CD14-positive monocyte (primary cell): ENCODE measurements at regions not wholly inside any gene's neighbourhood (a gene's known extent, or its start where the extent isn't known, plus 50 kb on each side); places are given as distances from the start of the nearest gene placed in this dataset.

Source experiments
- DNase-seq, 3 donors: peaks; one replicate each; pipeline ENCODE4 v3.0.0-alpha.2; 2011 to 2022
- H2AFZ ChIP-seq: 2 replicates; pipeline ENCODE4 v1.6.0; 2012; ENCODE audit warnings: mild to moderate bottlenecking, low read depth, low read length, inconsistent platforms; ENCODE audit not compliant: insufficient read depth, poor library complexity, severe bottlenecking
- H3K27ac ChIP-seq, 2 donors: 1 replicate in 1 of 2; 2 replicates in 1 of 2; pipeline ENCODE4 v1.5.1; 2012 to 2013; ENCODE audit warnings: low read length in 2 of 2, control low read depth in 1 of 2, inconsistent platforms in 1 of 2, low read depth in 1 of 2, mild to moderate bottlenecking in 1 of 2
- H3K27me3 ChIP-seq, 2 donors: one replicate each; pipeline versions ENCODE4 v1.6.0 to v1.6.1; 2011 to 2013; ENCODE audit warnings: low read length in 2 of 2; ENCODE audit not compliant: control insufficient read depth in 2 of 2, insufficient read depth in 2 of 2
- H3K36me3 ChIP-seq, 2 donors: replicated peaks in 1 of 2; 1 replicate in 1 of 2; 2 replicates in 1 of 2; pipeline versions ENCODE4 v1.5.1 to v1.6.1; 2012 to 2013; ENCODE audit warnings: low read length in 2 of 2, control low read depth in 1 of 2, inconsistent platforms in 1 of 2, mild to moderate bottlenecking in 1 of 2; ENCODE audit not compliant: insufficient read depth in 2 of 2, control insufficient read depth in 1 of 2
- H3K4me1 ChIP-seq, 2 donors: 1 replicate in 1 of 2; 2 replicates in 1 of 2; pipeline versions ENCODE4 v1.5.1 to v1.6.1; 2012 to 2013; ENCODE audit warnings: low read length in 2 of 2, control low read depth in 1 of 2, inconsistent platforms in 1 of 2, mild to moderate bottlenecking in 1 of 2, moderate library complexity in 1 of 2; ENCODE audit not compliant: insufficient read depth in 2 of 2, control insufficient read depth in 1 of 2
- H3K4me2 ChIP-seq: replicated peaks from 2 replicates; pipeline ENCODE3; 2012; ENCODE audit warnings: low read length, moderate library complexity, mild to moderate bottlenecking; ENCODE audit not compliant: poor library complexity, severe bottlenecking; ENCODE audit errors: extremely low read depth
- H3K4me3 ChIP-seq, 3 experiments: fragments of 200-600 bp in 1 of 3; sonication (generic) in 1 of 3; replicated peaks in 1 of 3; 1 replicate in 2 of 3; 2 replicates in 1 of 3; pipeline ENCODE4 v1.5.1; 2011 to 2013; ENCODE audit warnings: low read length in 3 of 3, mild to moderate bottlenecking in 3 of 3, control low read depth in 2 of 3, low read depth in 2 of 3, inconsistent platforms in 1 of 3, moderate library complexity in 1 of 3
- H3K79me2 ChIP-seq: 2 replicates; pipeline ENCODE4 v1.6.0; 2012; ENCODE audit warnings: mild to moderate bottlenecking, control low read depth, inconsistent platforms, low read length, moderate library complexity; ENCODE audit not compliant: insufficient read depth
- H3K9ac ChIP-seq: 2 replicates; pipeline ENCODE4 v1.6.0; 2017; ENCODE audit warnings: low read length, mild to moderate bottlenecking; ENCODE audit not compliant: insufficient read depth, poor library complexity, severe bottlenecking
- H3K9me3 ChIP-seq, 2 donors: replicated peaks in 1 of 2; 1 replicate in 1 of 2; 2 replicates in 1 of 2; pipeline versions ENCODE4 v1.5.1 to v1.6.1; 2012 to 2013; ENCODE audit warnings: low read length in 2 of 2, control low read depth in 1 of 2; ENCODE audit not compliant: control insufficient read depth in 1 of 2, insufficient read depth in 1 of 2
- H4K20me1 ChIP-seq: 2 replicates; pipeline ENCODE4 v1.6.0; 2012; ENCODE audit warnings: mild to moderate bottlenecking, low read length, control low read depth, moderate library complexity; ENCODE audit not compliant: insufficient read depth
- H3K27ac Mint-ChIP-seq, 7 donors: one replicate each; pipeline ENCODE4 v1.8.0; 2020; ENCODE audit warnings: mild to moderate bottlenecking in 7 of 7, mixed read lengths in 7 of 7, moderate library complexity in 6 of 7, inconsistent platforms in 2 of 7
- H3K27me3 Mint-ChIP-seq, 3 donors: one replicate each; pipeline ENCODE4 v1.8.0; 2021 to 2022; ENCODE audit warnings: low read depth in 3 of 3, mild to moderate bottlenecking in 3 of 3, mixed read lengths in 3 of 3, moderate library complexity in 3 of 3, inconsistent platforms in 1 of 3
- H3K36me3 Mint-ChIP-seq, 2 donors: one replicate each; pipeline ENCODE4 v1.8.0; 2020; ENCODE audit warnings: mixed read lengths in 2 of 2, inconsistent platforms in 1 of 2, mild to moderate bottlenecking in 1 of 2
- H3K4me1 Mint-ChIP-seq: one replicate; pipeline ENCODE4 v1.8.0; 2020; ENCODE audit warnings: mild to moderate bottlenecking, mixed read lengths
- H3K4me3 Mint-ChIP-seq, 2 donors: one replicate each; pipeline ENCODE4 v1.8.0; 2020; ENCODE audit warnings: mild to moderate bottlenecking in 2 of 2, mixed read lengths in 2 of 2, moderate library complexity in 1 of 2
- H3K9me3 Mint-ChIP-seq, 7 donors: one replicate each; pipeline ENCODE4 v1.8.0; 2020 to 2022; ENCODE audit warnings: mixed read lengths in 7 of 7, mild to moderate bottlenecking in 6 of 7, moderate library complexity in 6 of 7, inconsistent platforms in 2 of 7
- CTCF ChIP-seq: fragments of 200-600 bp; IDR thresholded peaks from one replicate; pipeline ENCODE4 v1.8.0; 2022; ENCODE audit warnings: antibody characterized with exemption, mild to moderate bottlenecking
- WGBS: methylation state at CpG from one replicate; pipeline ENCODE4 v1.1.5; 2013; ENCODE audit warnings: missing lambda C conversion rate; ENCODE audit not compliant: insufficient coverage; 5-methylcytosine and 5-hydroxymethylcytosine counted together
- intact Hi-C, 2 donors: fragments of 100-400 bp; cut with micrococcal nuclease; formaldehyde crosslinking; loops; one replicate each; pipeline versions ENCODE4 v1.15.0 to v1.15.1; 2023

GRCh38 chr5:93325946-93326345, 255.1 kb downstream of the NR2F1-AS1 start:
- no peak overlapping the region for H3K4me2 ChIP-seq
- no peaks in the 10 kb centered on the region for H3K79me2 ChIP-seq
- no peak for TF ChIP-seq CTCF
- Mint-ChIP-seq H3K4me3 (no peak overlapping the region), H3K4me1 (no peaks in the 10 kb centered on the region), H3K27ac (peak overlapping the region in 1 of 7 donors; percentile 21), H3K9me3 (peaks cover 0 to 10% (median 2%) of the 10 kb centered on the region in 7 donors), H3K27me3 (no peaks in the 10 kb centered on the region), H3K36me3 (no peaks in the 10 kb centered on the region)
- no peaks in the 10 kb centered on the region for H3K27me3 ChIP-seq
- H4K20me1 ChIP-seq = no peaks in the 10 kb centered on the region
- H3K4me3 ChIP-seq = no peak overlapping the region
- DNase-seq = no peak
- peaks cover 0 to 4% of the 10 kb centered on the region in 2 donors for H3K9me3 ChIP-seq
- H2AFZ ChIP-seq = no peak overlapping the region
- intact Hi-C loops = no loop called here
- H3K27ac ChIP-seq = no peak overlapping the region
- 88% methylated on average over 4 of the region's 9 CpGs for WGBS
- no peaks in the 10 kb centered on the region for H3K36me3 ChIP-seq
- no peak overlapping the region for H3K9ac ChIP-seq
- H3K4me1 ChIP-seq = no peaks in the 10 kb centered on the region

GRCh38 chr5:93322974-93323860, 257.8 kb downstream of the NR2F1-AS1 start:
- no peaks in the 10 kb centered on the region for H4K20me1 ChIP-seq
- H3K4me1 Mint-ChIP-seq = no peaks in the 10 kb centered on the region
- H3K4me3 ChIP-seq = no peak overlapping the region
- peaks cover 0 to 4% of the 10 kb centered on the region in 2 donors for H3K9me3 ChIP-seq
- no peak overlapping the region for H3K27ac Mint-ChIP-seq
- H3K9me3 Mint-ChIP-seq = peaks cover 0 to 16% (median 2%) of the 10 kb centered on the region in 7 donors
- no peaks in the 10 kb centered on the region for H3K79me2 ChIP-seq
- H3K4me1 ChIP-seq = no peaks in the 10 kb centered on the region
- no peak overlapping the region for H3K4me2 ChIP-seq
- 96% methylated on average over 3 of the region's 8 CpGs for WGBS
- H2AFZ ChIP-seq = no peak overlapping the region
- H3K27ac ChIP-seq = no peak overlapping the region
- no peak for DNase-seq
- peaks cover 0 to 3% (median 0%) of the 10 kb centered on the region in 3 donors for H3K27me3 Mint-ChIP-seq
- no peaks in the 10 kb centered on the region for H3K36me3 ChIP-seq
- no peak overlapping the region for H3K4me3 Mint-ChIP-seq
- intact Hi-C loops = no loop called here
- no peaks in the 10 kb centered on the region for H3K36me3 Mint-ChIP-seq
- no peak for TF ChIP-seq CTCF
- no peaks in the 10 kb centered on the region for H3K27me3 ChIP-seq
- no peak overlapping the region for H3K9ac ChIP-seq
